Kidney (tissue), 13 donors: ENCODE measurements at regions not wholly inside any gene's neighbourhood (a gene's known extent, or its start where the extent isn't known, plus 50 kb on each side); places are given as distances from the start of the nearest gene placed in this dataset.

ENCODE experiments used
- DNase-seq, 5 donors: peaks; one replicate each; pipeline ENCODE4 v3.0.0-alpha.2; 2013 to 2020
- FAIRE-seq: peaks from 2 replicates; lab custom pipeline; 2012; peaks lifted over from hg19 to GRCh38; lab: Jason Lieb, UNC
- H3K27ac ChIP-seq, 2 donors: one replicate each; pipeline ENCODE4 v1.7.0; 2013; ENCODE audit warnings: low read depth in 2 of 2, low read length in 2 of 2, inconsistent platforms in 1 of 2
- H3K27me3 ChIP-seq: one replicate; pipeline ENCODE4 v1.7.1; 2013; ENCODE audit warnings: low read length, inconsistent platforms; ENCODE audit not compliant: control insufficient read depth, insufficient read depth
- H3K36me3 ChIP-seq, 3 donors: one replicate each; pipeline versions ENCODE4 v1.7.0 to v1.7.1; 2013; ENCODE audit warnings: low read length in 3 of 3, control low read depth in 1 of 3, inconsistent platforms in 1 of 3; ENCODE audit not compliant: insufficient read depth in 3 of 3, control insufficient read depth in 2 of 3
- H3K4me1 ChIP-seq, 3 donors: one replicate each; pipeline versions ENCODE4 v1.7.0 to v1.7.1; 2013; ENCODE audit warnings: low read length in 3 of 3, inconsistent platforms in 1 of 3, low read depth in 1 of 3; ENCODE audit not compliant: control insufficient read depth in 2 of 3, insufficient read depth in 2 of 3
- H3K4me3 ChIP-seq, 3 donors: one replicate each; pipeline versions ENCODE4 v1.7.0 to v1.8.1; 2013; ENCODE audit warnings: low read length in 3 of 3, control low read depth in 1 of 3, inconsistent platforms in 1 of 3
- H3K9ac ChIP-seq, 3 donors: one replicate each; pipeline versions ENCODE4 v1.7.0 to v1.7.1; 2013; ENCODE audit warnings: low read length in 3 of 3, control low read depth in 1 of 3, inconsistent platforms in 1 of 3
- H3K9me3 ChIP-seq, 3 donors: one replicate each; pipeline versions ENCODE4 v1.7.0 to v1.7.1; 2013; ENCODE audit warnings: low read length in 3 of 3, control low read depth in 1 of 3, inconsistent platforms in 1 of 3; ENCODE audit not compliant: control insufficient read depth in 2 of 3, insufficient read depth in 1 of 3
- CTCF ChIP-seq: IDR thresholded peaks from 3 replicates; pipeline ENCODE4 v1.5.1; 2012; ENCODE audit warnings: mild to moderate bottlenecking, moderate library complexity, borderline replicate concordance; ENCODE audit not compliant: insufficient read depth; ENCODE audit errors: extremely low read depth
- intact Hi-C: fragments of 100-400 bp; cut with DNase I; formaldehyde crosslinking; loops from one replicate; pipeline ENCODE4 v1.11.1; 2022
- donor health status: control.
- donor health status: control.
- donor health status: control.
- donor health status: control.
- donor health status: control.
- donor health status: DM: yes; HTN: yes; CAD: no.
- donor health status: Normal renal cell carcinoma (clear cell type).

- Histone ChIP-seq H3K27me3 (no peaks in the 10 kb centered on the region), H3K9ac (no peak overlapping the region), H3K9me3 (no peaks in the 10 kb centered on the region), H3K27ac (no peak overlapping the region), H3K36me3 (no peaks in the 10 kb centered on the region), H3K4me3 (no peak overlapping the region), H3K4me1 (no peaks in the 10 kb centered on the region)
- FAIRE-seq (no peak), DNase-seq (peak in 2 of 5 donors; percentile 38 to 43)
- TF ChIP-seq CTCF = no peak
- intact Hi-C loops = no loop called here
Measured at GRCh38 chr4:156413239-156414135, 459.8 kb upstream of the CTSO start.

- Histone ChIP-seq H3K4me1 (no peaks in the 10 kb centered on the region), H3K27ac (no peak overlapping the region), H3K4me3 (no peak overlapping the region), H3K9me3 (peaks cover 0 to under 1% (median 0%) of the 10 kb centered on the region in 3 donors), H3K9ac (no peak overlapping the region), H3K27me3 (no peaks in the 10 kb centered on the region), H3K36me3 (no peaks in the 10 kb centered on the region)
- FAIRE-seq (no peak), DNase-seq (no peak)
- intact Hi-C loops = no loop called here
- no peak for TF ChIP-seq CTCF
Measured at GRCh38 chr4:156411531-156411930, 457.9 kb upstream of the CTSO start.

GRCh38 chr4:156408749-156409148 is 455.1 kb upstream of the CTSO start:
- Histone ChIP-seq H3K9ac (no peak overlapping the region), H3K36me3 (no peaks in the 10 kb centered on the region), H3K4me1 (no peaks in the 10 kb centered on the region), H3K9me3 (peaks cover 0 to 6% (median 0%) of the 10 kb centered on the region in 3 donors), H3K27me3 (no peaks in the 10 kb centered on the region), H3K27ac (no peak overlapping the region), H3K4me3 (no peak overlapping the region)
- FAIRE-seq = no peak
- TF ChIP-seq CTCF = no peak
- intact Hi-C loops = no loop called here
- DNase-seq = no peak
